BJ (cell line): ENCODE measurements at regions not wholly inside any gene's neighbourhood (a gene's known extent, or its start where the extent isn't known, plus 50 kb on each side); places are given as distances from the start of the nearest gene placed in this dataset.

Experiments used
- CTCF ChIA-PET: fragments of 350-600 bp; formaldehyde crosslinking; extraction: SDS; loops from one replicate; lab custom pipeline; 2021; ENCODE audit warnings: antibody characterized with exemption, inconsistent platforms; lab: Yijun Ruan, JAX
- POLR2A ChIA-PET: fragments of 300-600 bp; sonication (Branson Sonifier 250); formaldehyde crosslinking; extraction: SDS; loops from one replicate; lab custom pipeline; 2021; ENCODE audit warnings: antibody characterized with exemption; lab: Charles Lee
- DNase-seq: peaks from one replicate; pipeline ENCODE4 v3.0.0-alpha.2; 2011; ENCODE audit warnings: low read depth
- H3K27me3 ChIP-seq: 2 replicates; pipeline ENCODE4 v1.6.0; 2011; ENCODE audit warnings: low read length; ENCODE audit not compliant: control insufficient read depth, insufficient read depth
- H3K36me3 ChIP-seq: 2 replicates; pipeline ENCODE4 v1.5.1; 2011; ENCODE audit warnings: low read length; ENCODE audit not compliant: control insufficient read depth, insufficient read depth
- H3K4me3 ChIP-seq: 2 replicates; pipeline ENCODE4 v1.5.1; 2011; ENCODE audit warnings: low read depth, mild to moderate bottlenecking, control low read depth, low read length
- CTCF ChIP-seq: IDR thresholded peaks from 2 replicates; pipeline ENCODE4 v1.5.1; 2011; ENCODE audit warnings: low read depth, mild to moderate bottlenecking, control low read depth, inconsistent platforms, low read length, moderate library complexity; ENCODE audit not compliant: insufficient read depth

GRCh38 chr5:86909418-86910295 is 291.9 kb downstream of the COX7C start:
- POLR2A ChIA-PET: interaction anchor here (0.7 kb wide), 1 partner anchor 89 kb away, joined by 4 read pairs; no protein-coding TSS in a partner anchor
- Histone ChIP-seq H3K36me3 (no peaks in the 10 kb centered on the region), H3K4me3 (no peak overlapping the region), H3K27me3 (no peaks in the 10 kb centered on the region)
- CTCF ChIA-PET: interaction anchor here (1.1 to 3.4 kb wide), 3 partner anchors 29 to 102 kb away, joined by 3 to 22 read pairs (median 3); no protein-coding TSS in a partner anchor
- DNase-seq: peak; percentile 81
- no peak for TF ChIP-seq CTCF

GRCh38 chr5:86917117-86917579 is 299.4 kb downstream of the COX7C start:
- ChIA-PET CTCF (interaction anchor here (1.1 kb wide), 1 partner anchor 9 kb away, joined by 5 read pairs; no protein-coding TSS in a partner anchor), POLR2A (interaction anchor here (0.7 kb wide), 1 partner anchor 25 kb away, joined by 3 read pairs; no protein-coding TSS in a partner anchor)
- peak; percentile 2 for DNase-seq
- Histone ChIP-seq H3K4me3 (no peak overlapping the region), H3K27me3 (no peaks in the 10 kb centered on the region), H3K36me3 (no peaks in the 10 kb centered on the region)
- no peak for TF ChIP-seq CTCF

- POLR2A ChIA-PET: no interaction called here
- no peak for DNase-seq
- no peak for TF ChIP-seq CTCF
- CTCF ChIA-PET: no interaction called here
- H3K27me3 ChIP-seq: no peaks in the 10 kb centered on the region
- no peaks in the 10 kb centered on the region for H3K36me3 ChIP-seq
- H3K4me3 ChIP-seq: no peak overlapping the region
These were observed 300.5 kb downstream of the COX7C start for GRCh38 chr5:86918246-86918645.

GRCh38 chr5:86926033-86926432 is 308.3 kb downstream of the COX7C start:
- POLR2A ChIA-PET: no interaction called here
- TF ChIP-seq CTCF: no peak
- CTCF ChIA-PET: interaction anchor here (1.5 kb wide), 1 partner anchor 9 kb away, joined by 5 read pairs; no protein-coding TSS in a partner anchor
- H3K4me3 ChIP-seq: no peak overlapping the region
- no peaks in the 10 kb centered on the region for H3K36me3 ChIP-seq
- no peak for DNase-seq
- H3K27me3 ChIP-seq: no peaks in the 10 kb centered on the region

GRCh38 chr5:86929123-86929766 is 311.5 kb downstream of the COX7C start:
- ChIA-PET POLR2A (no interaction called here), CTCF (no interaction called here)
- no peak for DNase-seq
- Histone ChIP-seq H3K4me3 (no peak overlapping the region), H3K27me3 (peaks cover 2% of the 10 kb centered on the region; the same call in 1 of the 2 replicates), H3K36me3 (no peaks in the 10 kb centered on the region)
- TF ChIP-seq CTCF: no peak
